ENCODE measurements at regions not wholly inside any gene's neighbourhood (a gene's known extent, or its start where the extent isn't known, plus 50 kb on each side); places are given as distances from the start of the nearest gene placed in this dataset.
A peak's percentile ranks its signal among the peaks of the same experiment; 100 is the strongest.

DNA sequence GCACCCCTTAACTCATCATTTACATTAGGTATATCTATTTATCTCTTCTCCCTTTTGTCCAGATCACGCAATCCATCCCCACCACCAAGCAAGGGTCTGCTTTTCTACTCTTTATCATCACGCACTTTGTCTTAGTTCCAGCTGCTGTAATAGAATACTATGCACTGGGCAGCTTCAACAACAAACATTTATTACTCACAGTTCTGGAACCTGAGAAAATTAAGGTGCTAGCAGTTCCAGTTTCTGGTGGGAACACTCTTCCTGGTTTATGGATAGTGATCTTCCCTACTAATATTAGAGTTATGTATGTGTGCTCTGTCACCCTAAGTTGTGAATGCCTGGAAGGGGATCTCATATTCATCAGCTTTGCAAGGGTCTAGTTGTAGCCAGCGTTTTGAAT is 687.0 kb downstream of the NTRK3 start:
- Histone ChIP-seq H3K4me2 (ENCODE audit: extremely low read depth, insufficient read depth, low read length) (no peak overlapping the region), H3K27me3 (ENCODE audit: control insufficient read depth, insufficient read depth, low read length) (no peaks in the 10 kb centered on the region), H4K20me1 (ENCODE audit: control insufficient read depth, extremely low read depth, insufficient read depth, low read length) (no peaks in the 10 kb centered on the region), H3K79me2 (ENCODE audit: control insufficient read depth, insufficient read depth, low read length) (no peaks in the 10 kb centered on the region), H3K27ac (ENCODE audit: insufficient read depth, low read length) (no peak overlapping the region), H3K9me3 (ENCODE audit: control insufficient read depth, insufficient read depth, low read depth, low read length) (no peaks in the 10 kb centered on the region), H3K4me1 (ENCODE audit: control insufficient read depth, extremely low read depth, insufficient read depth, low read length) (no peaks in the 10 kb centered on the region), H3K36me3 (ENCODE audit: control insufficient read depth, insufficient read depth, low read length) (no peaks in the 10 kb centered on the region), H3K9ac (ENCODE audit: insufficient read depth, low read length) (no peak overlapping the region), H3K4me3 (replicated peaks in 1 of 4; ENCODE audit: control extremely low read depth in 1 of 4, insufficient read depth in 1 of 4, low read depth in 3 of 4, low read length in 4 of 4) (no peak overlapping the region), H2AFZ (ENCODE audit: low read length) (no peak overlapping the region)
- no peak for TF ChIP-seq EZH2 (IDR thresholded peaks at IDR 0.05; ENCODE audit: low read length, missing control alignments)
- TF ChIP-seq, protein P1, sequence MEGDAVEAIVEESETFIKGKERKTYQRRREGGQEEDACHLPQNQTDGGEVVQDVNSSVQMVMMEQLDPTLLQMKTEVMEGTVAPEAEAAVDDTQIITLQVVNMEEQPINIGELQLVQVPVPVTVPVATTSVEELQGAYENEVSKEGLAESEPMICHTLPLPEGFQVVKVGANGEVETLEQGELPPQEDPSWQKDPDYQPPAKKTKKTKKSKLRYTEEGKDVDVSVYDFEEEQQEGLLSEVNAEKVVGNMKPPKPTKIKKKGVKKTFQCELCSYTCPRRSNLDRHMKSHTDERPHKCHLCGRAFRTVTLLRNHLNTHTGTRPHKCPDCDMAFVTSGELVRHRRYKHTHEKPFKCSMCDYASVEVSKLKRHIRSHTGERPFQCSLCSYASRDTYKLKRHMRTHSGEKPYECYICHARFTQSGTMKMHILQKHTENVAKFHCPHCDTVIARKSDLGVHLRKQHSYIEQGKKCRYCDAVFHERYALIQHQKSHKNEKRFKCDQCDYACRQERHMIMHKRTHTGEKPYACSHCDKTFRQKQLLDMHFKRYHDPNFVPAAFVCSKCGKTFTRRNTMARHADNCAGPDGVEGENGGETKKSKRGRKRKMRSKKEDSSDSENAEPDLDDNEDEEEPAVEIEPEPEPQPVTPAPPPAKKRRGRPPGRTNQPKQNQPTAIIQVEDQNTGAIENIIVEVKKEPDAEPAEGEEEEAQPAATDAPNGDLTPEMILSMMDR (conservative IDR thresholded peaks at IDR 0.05 in 1 of 2, IDR thresholded peaks at IDR 0.05 in 1 of 2; ENCODE audit: low read depth in 1 of 2, low read length in 2 of 2) = no peak
- peak in 1 of 2 donors; percentile 43 for DNase-seq (ENCODE audit: low read depth in 2 of 2)

- Histone ChIP-seq H3K36me3 (ENCODE audit: control insufficient read depth, insufficient read depth, low read length) (no peaks in the 10 kb centered on the region), H4K20me1 (ENCODE audit: control insufficient read depth, extremely low read depth, insufficient read depth, low read length) (no peaks in the 10 kb centered on the region), H3K79me2 (ENCODE audit: control insufficient read depth, insufficient read depth, low read length) (no peaks in the 10 kb centered on the region), H3K27ac (ENCODE audit: insufficient read depth, low read length) (no peak overlapping the region), H3K9ac (ENCODE audit: insufficient read depth, low read length) (no peak overlapping the region), H3K27me3 (ENCODE audit: control insufficient read depth, insufficient read depth, low read length) (no peaks in the 10 kb centered on the region), H3K4me2 (ENCODE audit: extremely low read depth, insufficient read depth, low read length) (no peak overlapping the region), H3K9me3 (ENCODE audit: control insufficient read depth, insufficient read depth, low read depth, low read length) (no peaks in the 10 kb centered on the region), H2AFZ (ENCODE audit: low read length) (no peak overlapping the region), H3K4me3 (replicated peaks in 1 of 4; ENCODE audit: control extremely low read depth in 1 of 4, insufficient read depth in 1 of 4, low read depth in 3 of 4, low read length in 4 of 4) (no peak overlapping the region), H3K4me1 (ENCODE audit: control insufficient read depth, extremely low read depth, insufficient read depth, low read length) (no peaks in the 10 kb centered on the region)
- TF ChIP-seq, protein P1 (conservative IDR thresholded peaks at IDR 0.05 in 1 of 2, IDR thresholded peaks at IDR 0.05 in 1 of 2; ENCODE audit: low read depth in 1 of 2, low read length in 2 of 2) = no peak
- TF ChIP-seq EZH2 (IDR thresholded peaks at IDR 0.05; ENCODE audit: low read length, missing control alignments) = no peak
- no peak for DNase-seq (ENCODE audit: low read depth in 2 of 2)
Measured at GRCh38 chr15:87567406-87568030, 689.0 kb downstream of the NTRK3 start.

GRCh38 chr15:87566236-87566635 is 690.3 kb downstream of the NTRK3 start:
- H3K4me1 ChIP-seq (ENCODE audit: control insufficient read depth, extremely low read depth, insufficient read depth, low read length) = no peaks in the 10 kb centered on the region
- no peak overlapping the region for H3K4me2 ChIP-seq (ENCODE audit: extremely low read depth, insufficient read depth, low read length)
- H3K27ac ChIP-seq (ENCODE audit: insufficient read depth, low read length) = no peak overlapping the region
- H3K36me3 ChIP-seq (ENCODE audit: control insufficient read depth, insufficient read depth, low read length) = no peaks in the 10 kb centered on the region
- DNase-seq (ENCODE audit: low read depth in 2 of 2) = no peak
- H3K27me3 ChIP-seq (ENCODE audit: control insufficient read depth, insufficient read depth, low read length) = no peaks in the 10 kb centered on the region
- H3K79me2 ChIP-seq (ENCODE audit: control insufficient read depth, insufficient read depth, low read length) = no peaks in the 10 kb centered on the region
- H3K4me3 ChIP-seq (replicated peaks in 1 of 4; ENCODE audit: control extremely low read depth in 1 of 4, insufficient read depth in 1 of 4, low read depth in 3 of 4, low read length in 4 of 4) = no peak overlapping the region
- no peaks in the 10 kb centered on the region for H4K20me1 ChIP-seq (ENCODE audit: control insufficient read depth, extremely low read depth, insufficient read depth, low read length)
- no peaks in the 10 kb centered on the region for H3K9me3 ChIP-seq (ENCODE audit: control insufficient read depth, insufficient read depth, low read depth, low read length)
- no peak overlapping the region for H2AFZ ChIP-seq (ENCODE audit: low read length)
- TF ChIP-seq EZH2 (IDR thresholded peaks at IDR 0.05; ENCODE audit: low read length, missing control alignments) = no peak
- TF ChIP-seq, protein P1 (conservative IDR thresholded peaks at IDR 0.05 in 1 of 2, IDR thresholded peaks at IDR 0.05 in 1 of 2; ENCODE audit: low read depth in 1 of 2, low read length in 2 of 2) = no peak
- no peak overlapping the region for H3K9ac ChIP-seq (ENCODE audit: insufficient read depth, low read length)
